GM12878 (cell line): ENCODE measurements at regions not wholly inside any gene's neighbourhood (a gene's known extent, or its start where the extent isn't known, plus 50 kb on each side); places are given as distances from the start of the nearest gene placed in this dataset.

Experiments
- ATAC-seq: fragments of 200-7000 bp; cut with Tn5 transposase; 3 replicates; pipeline ENCODE4 v1.9.1; 2020; ENCODE audit warnings: mild to moderate bottlenecking, moderate library complexity
- BruUV-seq: library from RNA; stranded (reverse); fragments of 400-500 nt; replicated peaks from 2 replicates; lab custom pipeline; 2021; lab: Mats Ljungman, UMichigan
- CTCF ChIA-PET: fragments of 300-600 bp; sonication (Branson Sonifier 250); formaldehyde crosslinking; extraction: SDS; loops from one replicate; lab custom pipeline; 2021; ENCODE audit warnings: inconsistent platforms; lab: Yijun Ruan, JAX
- POLR2A ChIA-PET: fragments of 350-600 bp; formaldehyde crosslinking; extraction: SDS; loops from one replicate; lab custom pipeline; 2021; ENCODE audit warnings: inconsistent platforms; lab: Charles Lee
- RAD21 ChIA-PET: fragments of 300-600 bp; sonication (Branson Sonifier 250); formaldehyde crosslinking; loops from one replicate; lab custom pipeline; 2023; ENCODE audit warnings: antibody characterized with exemption; ENCODE audit not compliant: unreplicated experiment; lab: Charles Lee
- SMC1A ChIA-PET: fragments of 300-600 bp; sonication (Branson Sonifier 250); formaldehyde crosslinking; loops from one replicate; lab custom pipeline; 2023; ENCODE audit not compliant: unreplicated experiment, uncharacterized antibody; lab: Charles Lee
- DNase-seq: peaks from one replicate; pipeline ENCODE4 v3.0.0-alpha.2; 2011; ENCODE audit warnings: low read depth, low spot score
- FAIRE-seq: peaks from 3 replicates; lab custom pipeline; 2011; peaks lifted over from hg19 to GRCh38; lab: Jason Lieb, UNC
- H2AFZ ChIP-seq: 2 replicates; pipeline ENCODE4 v1.6.0; 2011; ENCODE audit warnings: low read depth, low read length, control low read depth; ENCODE audit not compliant: control insufficient read depth
- H3K27ac ChIP-seq: 2 replicates; pipeline ENCODE4 v1.5.1; 2011; ENCODE audit warnings: control low read depth; ENCODE audit not compliant: control insufficient read depth, insufficient read depth
- H3K27me3 ChIP-seq, 2 experiments: replicated peaks in 1 of 2; 2 replicates each; pipeline versions ENCODE4 v1.6.0 to v1.6.1; 2011; ENCODE audit warnings: low read length in 1 of 2; ENCODE audit not compliant: control insufficient read depth in 2 of 2, insufficient read depth in 2 of 2
- H3K36me3 ChIP-seq, 2 experiments: 2 replicates each; pipeline ENCODE4 v1.5.1; 2011; ENCODE audit warnings: low read length in 1 of 2; ENCODE audit not compliant: control insufficient read depth in 2 of 2, insufficient read depth in 2 of 2
- H3K4me1 ChIP-seq: 2 replicates; pipeline ENCODE4 v1.6.1; 2011; ENCODE audit warnings: mild to moderate bottlenecking, low read length, moderate library complexity, mixed read lengths; ENCODE audit not compliant: control insufficient read depth, insufficient read depth
- H3K4me2 ChIP-seq: 2 replicates; pipeline ENCODE4 v1.6.0; 2011; ENCODE audit warnings: control low read depth; ENCODE audit not compliant: control insufficient read depth, insufficient read depth
- H3K4me3 ChIP-seq: fragments of 200-600 bp; sonication (generic); 2 replicates; pipeline ENCODE4 v1.5.1; 2016
- H3K79me2 ChIP-seq: 2 replicates; pipeline ENCODE4 v1.6.0; 2011; ENCODE audit warnings: low read length; ENCODE audit not compliant: control insufficient read depth, insufficient read depth
- H3K9ac ChIP-seq: 2 replicates; pipeline ENCODE4 v1.8.0; 2011; ENCODE audit warnings: low read length, control low read depth, mixed read lengths; ENCODE audit not compliant: control insufficient read depth, insufficient read depth
- H3K9me3 ChIP-seq: replicated peaks from 3 replicates; pipeline ENCODE4 v1.5.1; 2011; ENCODE audit warnings: mild to moderate bottlenecking, low read length; ENCODE audit not compliant: control insufficient read depth, insufficient read depth
- H4K20me1 ChIP-seq: 2 replicates; pipeline ENCODE4 v1.6.0; 2011; ENCODE audit not compliant: control insufficient read depth, insufficient read depth
- ASH2L ChIP-seq: fragments of 300-600, 200-600 bp; sonication (generic); IDR thresholded peaks from 2 replicates; pipeline ENCODE4 v1.6.1; 2017; ENCODE audit warnings: low read depth, mild to moderate bottlenecking, borderline replicate concordance
- BHLHE40 ChIP-seq, 2 experiments: fragments of 450-650 bp in 1 of 2; IDR thresholded peaks; 2 replicates each; pipeline ENCODE4 v1.6.1; 2011 to 2017; ENCODE audit warnings: low read depth in 2 of 2, borderline replicate concordance in 1 of 2, improper control_type of control experiment in 1 of 2, low read length in 1 of 2, mild to moderate bottlenecking in 1 of 2
- CBX3 ChIP-seq: fragments of 200-600 bp; sonication (generic); IDR thresholded peaks from 2 replicates; pipeline ENCODE4 v1.6.1; 2016; ENCODE audit warnings: low read depth, borderline replicate concordance
- CHD2 ChIP-seq: IDR thresholded peaks from 2 replicates; pipeline ENCODE4 v1.6.1; 2011; ENCODE audit warnings: low read depth, low read length, improper control_type of control experiment, borderline replicate concordance
- CREM ChIP-seq: IDR thresholded peaks from 2 replicates; pipeline ENCODE4 v1.6.1; 2014; ENCODE audit warnings: antibody characterized with exemption, low read depth
- HDGF ChIP-seq: fragments of 450-650 bp; IDR thresholded peaks from 2 replicates; pipeline ENCODE4 v1.6.1; 2016; ENCODE audit warnings: antibody characterized with exemption
- MEF2B ChIP-seq: fragments of 450-650 bp; IDR thresholded peaks from 2 replicates; pipeline ENCODE4 v1.6.1; 2018; ENCODE audit warnings: mild to moderate bottlenecking, moderate library complexity; ENCODE audit not compliant: partially characterized antibody, poor library complexity, severe bottlenecking
- MYB ChIP-seq: fragments of 150-350 bp; IDR thresholded peaks from 2 replicates; pipeline ENCODE4 v1.6.1; 2014; ENCODE audit warnings: mild to moderate bottlenecking, low read depth, low read length, borderline replicate concordance
- PKNOX1 ChIP-seq: fragments of 450-650 bp; IDR thresholded peaks from 2 replicates; pipeline ENCODE4 v1.6.1; 2016; ENCODE audit warnings: mild to moderate bottlenecking
- SMAD5 ChIP-seq: IDR thresholded peaks from 2 replicates; pipeline ENCODE4 v1.6.1; 2016; ENCODE audit warnings: antibody characterized with exemption, low read depth
- WGBS: methylation state at CpG from one replicate; pipeline ENCODE4 v1.1.6; 2016; ENCODE audit warnings: low lambda C conversion rate; ENCODE audit not compliant: insufficient replicate concordance, insufficient coverage; ENCODE audit errors: missing lambda C conversion rate; 5-methylcytosine and 5-hydroxymethylcytosine counted together
- in situ Hi-C: fragments of 300-500 bp; cut with MboI; formaldehyde crosslinking; loops from 9 replicates; pipeline ENCODE4 v1.14.3; 2018; ENCODE audit warnings: mixed read lengths
- intact Hi-C: fragments of 100-400 bp; cut with micrococcal nuclease; formaldehyde crosslinking; loops from one replicate; pipeline ENCODE4 v1.14.2; 2022; ENCODE audit not compliant: unreplicated experiment
- TF ChIP-seq, protein P1 (sequence below): fragments of 450-650 bp; IDR thresholded peaks from 2 replicates; pipeline ENCODE4 v1.6.1; 2018; ENCODE audit warnings: mild to moderate bottlenecking, low read depth, moderate library complexity; ENCODE audit not compliant: partially characterized antibody
- TF ChIP-seq, protein P2 (sequence below): fragments of 450-650 bp; formaldehyde crosslinking; IDR thresholded peaks from 2 replicates; pipeline ENCODE4 v1.5.0; 2022; ENCODE audit warnings: mild to moderate bottlenecking, missing genetic modification characterization

DNA sequence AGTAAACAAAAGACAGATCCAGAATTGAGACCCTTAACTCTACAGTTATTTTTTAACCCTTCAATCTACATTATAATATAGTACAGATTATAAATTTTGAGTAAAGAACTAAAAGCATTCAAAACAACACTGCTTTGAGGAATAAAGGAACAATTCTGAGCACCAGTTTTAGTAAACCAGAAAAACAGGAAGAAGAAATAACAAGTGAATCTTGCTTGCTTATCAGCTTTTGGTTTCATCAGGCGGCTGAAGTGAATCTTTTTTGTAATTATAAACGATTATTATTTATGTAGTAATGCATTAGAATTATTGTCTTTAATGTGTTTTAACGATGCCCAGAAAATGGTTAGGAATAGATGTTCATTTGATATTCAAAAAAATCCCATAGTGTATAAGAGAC is 305.4 kb downstream of the ARAP2 start (continued):
- no peak for TF ChIP-seq MEF2B
- TF ChIP-seq, protein P1, sequence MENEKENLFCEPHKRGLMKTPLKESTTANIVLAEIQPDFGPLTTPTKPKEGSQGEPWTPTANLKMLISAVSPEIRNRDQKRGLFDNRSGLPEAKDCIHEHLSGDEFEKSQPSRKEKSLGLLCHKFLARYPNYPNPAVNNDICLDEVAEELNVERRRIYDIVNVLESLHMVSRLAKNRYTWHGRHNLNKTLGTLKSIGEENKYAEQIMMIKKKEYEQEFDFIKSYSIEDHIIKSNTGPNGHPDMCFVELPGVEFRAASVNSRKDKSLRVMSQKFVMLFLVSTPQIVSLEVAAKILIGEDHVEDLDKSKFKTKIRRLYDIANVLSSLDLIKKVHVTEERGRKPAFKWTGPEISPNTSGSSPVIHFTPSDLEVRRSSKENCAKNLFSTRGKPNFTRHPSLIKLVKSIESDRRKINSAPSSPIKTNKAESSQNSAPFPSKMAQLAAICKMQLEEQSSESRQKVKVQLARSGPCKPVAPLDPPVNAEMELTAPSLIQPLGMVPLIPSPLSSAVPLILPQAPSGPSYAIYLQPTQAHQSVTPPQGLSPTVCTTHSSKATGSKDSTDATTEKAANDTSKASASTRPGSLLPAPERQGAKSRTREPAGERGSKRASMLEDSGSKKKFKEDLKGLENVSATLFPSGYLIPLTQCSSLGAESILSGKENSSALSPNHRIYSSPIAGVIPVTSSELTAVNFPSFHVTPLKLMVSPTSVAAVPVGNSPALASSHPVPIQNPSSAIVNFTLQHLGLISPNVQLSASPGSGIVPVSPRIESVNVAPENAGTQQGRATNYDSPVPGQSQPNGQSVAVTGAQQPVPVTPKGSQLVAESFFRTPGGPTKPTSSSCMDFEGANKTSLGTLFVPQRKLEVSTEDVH, result no peak
- TF ChIP-seq CBX3, result no peak
- no peak for TF ChIP-seq BHLHE40 (IDR thresholded peaks at IDR 0.05; ENCODE audit: borderline replicate concordance in 1 of 2, low read depth in 2 of 2, low read length in 1 of 2)
- no peak for TF ChIP-seq CHD2
- TF ChIP-seq CREM, result no peak

- no peak overlapping the region for H2AFZ ChIP-seq
- no peaks in the 10 kb centered on the region for H3K79me2 ChIP-seq
- no peaks in the 10 kb centered on the region for H3K27me3 ChIP-seq
- H3K4me1 ChIP-seq, result no peaks in the 10 kb centered on the region
- intact Hi-C loops, result no loop called here
- no TSS peak for BruUV-seq
- H3K9me3 ChIP-seq, result no peaks in the 10 kb centered on the region
- no peak overlapping the region for H3K9ac ChIP-seq
- no peaks in the 10 kb centered on the region for H3K36me3 ChIP-seq
- H3K4me3 ChIP-seq, result no peak overlapping the region
- POLR2A ChIA-PET, result no interaction called here
- no peak overlapping the region for H3K27ac ChIP-seq
- no peak overlapping the region for H3K4me2 ChIP-seq
- 64% methylated on average over 1 of the region's 1 CpG for WGBS
- in situ Hi-C loops, result no loop called here
- ATAC-seq (no peak), DNase-seq (no peak), FAIRE-seq (no peak)
- no peaks in the 10 kb centered on the region for H4K20me1 ChIP-seq
- CTCF ChIA-PET, result no interaction called here
- SMC1A ChIA-PET, result interaction anchor here (1.0 kb wide), 1 partner anchor 460 kb away, joined by 4 read pairs; no protein-coding TSS in a partner anchor
- RAD21 ChIA-PET, result no interaction called here
- TF ChIP-seq, protein P2, sequence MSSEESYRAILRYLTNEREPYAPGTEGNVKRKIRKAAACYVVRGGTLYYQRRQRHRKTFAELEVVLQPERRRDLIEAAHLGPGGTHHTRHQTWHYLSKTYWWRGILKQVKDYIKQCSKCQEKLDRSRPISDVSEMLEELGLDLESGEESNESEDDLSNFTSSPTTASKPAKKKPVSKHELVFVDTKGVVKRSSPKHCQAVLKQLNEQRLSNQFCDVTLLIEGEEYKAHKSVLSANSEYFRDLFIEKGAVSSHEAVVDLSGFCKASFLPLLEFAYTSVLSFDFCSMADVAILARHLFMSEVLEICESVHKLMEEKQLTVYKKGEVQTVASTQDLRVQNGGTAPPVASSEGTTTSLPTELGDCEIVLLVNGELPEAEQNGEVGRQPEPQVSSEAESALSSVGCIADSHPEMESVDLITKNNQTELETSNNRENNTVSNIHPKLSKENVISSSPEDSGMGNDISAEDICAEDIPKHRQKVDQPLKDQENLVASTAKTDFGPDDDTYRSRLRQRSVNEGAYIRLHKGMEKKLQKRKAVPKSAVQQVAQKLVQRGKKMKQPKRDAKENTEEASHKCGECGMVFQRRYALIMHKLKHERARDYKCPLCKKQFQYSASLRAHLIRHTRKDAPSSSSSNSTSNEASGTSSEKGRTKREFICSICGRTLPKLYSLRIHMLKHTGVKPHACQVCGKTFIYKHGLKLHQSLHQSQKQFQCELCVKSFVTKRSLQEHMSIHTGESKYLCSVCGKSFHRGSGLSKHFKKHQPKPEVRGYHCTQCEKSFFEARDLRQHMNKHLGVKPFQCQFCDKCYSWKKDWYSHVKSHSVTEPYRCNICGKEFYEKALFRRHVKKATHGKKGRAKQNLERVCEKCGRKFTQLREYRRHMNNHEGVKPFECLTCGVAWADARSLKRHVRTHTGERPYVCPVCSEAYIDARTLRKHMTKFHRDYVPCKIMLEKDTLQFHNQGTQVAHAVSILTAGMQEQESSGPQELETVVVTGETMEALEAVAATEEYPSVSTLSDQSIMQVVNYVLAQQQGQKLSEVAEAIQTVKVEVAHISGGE (CRISPR knock-in tag), result no peak
- TF ChIP-seq ASH2L (no peak), PKNOX1 (no peak), SMAD5 (no peak), HDGF (no peak), MYB (no peak)
- TF ChIP-seq, protein P1, result no peak
Measured at GRCh38 chr4:35939751-35940150, 304.6 kb downstream of the ARAP2 start.
